Thymus (tissue), 11 donors: ENCODE measurements at regions not wholly inside any gene's neighbourhood (a gene's known extent, or its start where the extent isn't known, plus 50 kb on each side); places are given as distances from the start of the nearest gene placed in this dataset.

ENCODE experiments used
- DNase-seq, 9 donors: peaks; one replicate each; pipeline ENCODE4 v3.0.0-alpha.2; 2013; ENCODE audit warnings: low spot score in 9 of 9, low read depth in 6 of 9, missing footprints in 1 of 9
- H3K27ac ChIP-seq, 2 donors: one replicate each; pipeline ENCODE4 v1.5.1; 2013; ENCODE audit warnings: control low read depth in 1 of 2, low read depth in 1 of 2, low read length in 1 of 2, mild to moderate bottlenecking in 1 of 2, moderate library complexity in 1 of 2
- H3K27me3 ChIP-seq, 2 donors: one replicate each; pipeline ENCODE4 v1.5.1; 2013; ENCODE audit warnings: low read length in 1 of 2; ENCODE audit not compliant: control insufficient read depth in 2 of 2, insufficient read depth in 1 of 2
- H3K36me3 ChIP-seq, 2 donors: one replicate each; pipeline ENCODE4 v1.5.1; 2013; ENCODE audit warnings: low read length in 1 of 2, mild to moderate bottlenecking in 1 of 2, moderate library complexity in 1 of 2; ENCODE audit not compliant: control insufficient read depth in 2 of 2, insufficient read depth in 2 of 2
- H3K4me1 ChIP-seq, 2 donors: one replicate each; pipeline ENCODE4 v1.5.1; 2013; ENCODE audit warnings: low read length in 2 of 2; ENCODE audit not compliant: control insufficient read depth in 2 of 2, insufficient read depth in 2 of 2
- H3K4me3 ChIP-seq, 2 donors: one replicate each; pipeline ENCODE4 v1.5.1; 2013; ENCODE audit warnings: low read length in 2 of 2, control low read depth in 1 of 2, mild to moderate bottlenecking in 1 of 2
- H3K9me3 ChIP-seq, 2 donors: one replicate each; pipeline ENCODE4 v1.5.1; 2013; ENCODE audit warnings: low read length in 1 of 2, mild to moderate bottlenecking in 1 of 2; ENCODE audit not compliant: control insufficient read depth in 2 of 2, insufficient read depth in 1 of 2
- WGBS: extraction: QIAGEN DNeasy Blood & Tissue Kit; methylation state at CpG from one replicate; pipeline ENCODE4 v1.1.7; 2013; 5-methylcytosine and 5-hydroxymethylcytosine counted together
- donor health status: healthy.

- Histone ChIP-seq H3K4me3 (no peak overlapping the region), H3K9me3 (no peaks in the 10 kb centered on the region), H3K27me3 (no peaks in the 10 kb centered on the region), H3K36me3 (no peaks in the 10 kb centered on the region), H3K27ac (no peak overlapping the region), H3K4me1 (no peaks in the 10 kb centered on the region)
- 94% methylated on average over 4 of the region's 4 CpGs for WGBS
- DNase-seq, result no peak
Measured at GRCh38 chr2:144671695-144672455, 152.0 kb upstream of the ZEB2 start.

- H3K4me3 ChIP-seq, result no peak overlapping the region
- H3K4me1 ChIP-seq, result no peaks in the 10 kb centered on the region
- H3K27ac ChIP-seq, result no peak overlapping the region
- 95% methylated on average over 1 of the region's 1 CpG for WGBS
- no peaks in the 10 kb centered on the region for H3K27me3 ChIP-seq
- DNase-seq, result no peak
- no peaks in the 10 kb centered on the region for H3K9me3 ChIP-seq
- H3K36me3 ChIP-seq, result no peaks in the 10 kb centered on the region
Measured at GRCh38 chr2:144670738-144671137, 150.8 kb upstream of the ZEB2 start.

- H3K4me3 ChIP-seq, result no peak overlapping the region
- no peaks in the 10 kb centered on the region for H3K27me3 ChIP-seq
- no peak overlapping the region for H3K27ac ChIP-seq
- 98% methylated on average over 2 of the region's 2 CpGs for WGBS
- H3K36me3 ChIP-seq, result no peaks in the 10 kb centered on the region
- DNase-seq, result no peak
- no peaks in the 10 kb centered on the region for H3K9me3 ChIP-seq
- H3K4me1 ChIP-seq, result no peaks in the 10 kb centered on the region
Measured at GRCh38 chr2:144670080-144670479, 150.2 kb upstream of the ZEB2 start.

GRCh38 chr2:144669196-144669987, 149.5 kb upstream of the ZEB2 start:
- Histone ChIP-seq H3K27me3 (no peaks in the 10 kb centered on the region), H3K4me3 (no peak overlapping the region), H3K9me3 (no peaks in the 10 kb centered on the region), H3K4me1 (no peaks in the 10 kb centered on the region), H3K36me3 (no peaks in the 10 kb centered on the region), H3K27ac (no peak overlapping the region)
- WGBS, result 96% methylated on average over 7 of the region's 7 CpGs
- DNase-seq, result no peak

- no peaks in the 10 kb centered on the region for H3K36me3 ChIP-seq
- no peaks in the 10 kb centered on the region for H3K9me3 ChIP-seq
- no peak overlapping the region for H3K27ac ChIP-seq
- no peaks in the 10 kb centered on the region for H3K27me3 ChIP-seq
- no peaks in the 10 kb centered on the region for H3K4me1 ChIP-seq
- WGBS, result 96% methylated on average over 1 of the region's 1 CpG
- DNase-seq, result no peak
- no peak overlapping the region for H3K4me3 ChIP-seq
Measured at GRCh38 chr2:144668493-144669110, 148.7 kb upstream of the ZEB2 start.

- DNase-seq, result no peak
- no peak overlapping the region for H3K4me3 ChIP-seq
- no peaks in the 10 kb centered on the region for H3K9me3 ChIP-seq
- no peaks in the 10 kb centered on the region for H3K36me3 ChIP-seq
- 95% methylated on average over 5 of the region's 5 CpGs for WGBS
- H3K27me3 ChIP-seq, result no peaks in the 10 kb centered on the region
- H3K4me1 ChIP-seq, result no peaks in the 10 kb centered on the region
- H3K27ac ChIP-seq, result no peak overlapping the region
Measured at GRCh38 chr2:144666032-144666431, 146.1 kb upstream of the ZEB2 start.

- DNase-seq, result no peak
- H3K36me3 ChIP-seq, result no peaks in the 10 kb centered on the region
- no peak overlapping the region for H3K27ac ChIP-seq
- H3K9me3 ChIP-seq, result no peaks in the 10 kb centered on the region
- no peaks in the 10 kb centered on the region for H3K27me3 ChIP-seq
- no peak overlapping the region for H3K4me3 ChIP-seq
- no peaks in the 10 kb centered on the region for H3K4me1 ChIP-seq
- 75% methylated on average over 6 of the region's 6 CpGs for WGBS
Measured at GRCh38 chr2:144663207-144663606, 143.3 kb upstream of the ZEB2 start.

GRCh38 chr2:144660518-144661316, 140.8 kb upstream of the ZEB2 start:
- H3K27me3 ChIP-seq, result no peaks in the 10 kb centered on the region
- no peaks in the 10 kb centered on the region for H3K9me3 ChIP-seq
- H3K4me1 ChIP-seq, result no peaks in the 10 kb centered on the region
- H3K4me3 ChIP-seq, result no peak overlapping the region
- no peaks in the 10 kb centered on the region for H3K36me3 ChIP-seq
- WGBS, result 69% methylated on average over 5 of the region's 5 CpGs
- H3K27ac ChIP-seq, result no peak overlapping the region
- no peak for DNase-seq
